ENCODE measurements at regions not wholly inside any gene's neighbourhood (a gene's known extent, or its start where the extent isn't known, plus 50 kb on each side); places are given as distances from the start of the nearest gene placed in this dataset.

- Histone ChIP-seq H3K4me3 (replicated peaks in 1 of 3; ENCODE audit: insufficient read depth in 1 of 3, low read depth in 1 of 3, low read length in 3 of 3) (no peak overlapping the region), H3K27ac (ENCODE audit: insufficient read depth, low read depth, low read length) (no peak overlapping the region), H3K36me3 (ENCODE audit: control insufficient read depth in 2 of 2, extremely low read depth in 1 of 2, insufficient read depth in 2 of 2, low read length in 2 of 2) (no peaks in the 10 kb centered on the region), H4K20me1 (replicated peaks; ENCODE audit: control insufficient read depth, extremely low read depth, insufficient read depth, low read length) (no peaks in the 10 kb centered on the region), H2AFZ (ENCODE audit: low read depth, low read length) (no peak overlapping the region), H3K27me3 (ENCODE audit: control insufficient read depth in 2 of 2, insufficient read depth in 2 of 2, low read length in 2 of 2) (no peaks in the 10 kb centered on the region), H3K9me3 (replicated peaks; ENCODE audit: control insufficient read depth, insufficient read depth, low read length) (no peaks in the 10 kb centered on the region), H3K79me2 (ENCODE audit: control insufficient read depth, insufficient read depth, low read length) (no peaks in the 10 kb centered on the region), H3K4me2 (ENCODE audit: insufficient read depth, low read length) (no peak overlapping the region), H3K4me1 (ENCODE audit: control insufficient read depth, extremely low read depth, insufficient read depth, low read length) (no peaks in the 10 kb centered on the region), H3K9me1 (replicated peaks; ENCODE audit: control insufficient read depth, extremely low read depth, insufficient read depth, low read length) (no peaks in the 10 kb centered on the region), H3K9ac (replicated peaks; ENCODE audit: extremely low read depth, insufficient read depth, low read length) (no peak overlapping the region)
- TF ChIP-seq POLR2A (IDR thresholded peaks at IDR 0.05; ENCODE audit: low read depth, low read length) (no peak), FOS (IDR thresholded peaks at IDR 0.05; ENCODE audit: borderline replicate concordance, insufficient read depth, low read length) (no peak), JUN (IDR thresholded peaks at IDR 0.05; ENCODE audit: borderline replicate concordance, insufficient read depth, insufficient read length, low read depth) (no peak), MAX (IDR thresholded peaks at IDR 0.05; ENCODE audit: insufficient read depth, insufficient read length) (no peak), EZH2 (IDR thresholded peaks at IDR 0.05; ENCODE audit: borderline replicate concordance, low read depth, low read length, severe bottlenecking) (no peak)
- FAIRE-seq (no peak), DNase-seq (ENCODE audit: low read depth, low spot score) (no peak)
- intact Hi-C loops (cut with micrococcal nuclease) (no loop called here), dilution Hi-C loops (cut with MboI; ENCODE audit: extremely low pct_ligation_motif_present, low sequenced_read_pairs) (no loop called here)
- CTCF ChIA-PET, result no interaction called here
- BruUV-seq (replicated peaks), result no TSS peak
- POLR2A ChIA-PET, result no interaction called here
These were observed 97.3 kb upstream of the GCFC2 start for GRCh38 chr2:75807992-75808391.

- no peak for FAIRE-seq
- TF ChIP-seq EZH2 (IDR thresholded peaks at IDR 0.05; ENCODE audit: borderline replicate concordance, low read depth, low read length, severe bottlenecking) (no peak), POLR2AphosphoS5 (IDR thresholded peaks at IDR 0.05; ENCODE audit: insufficient read depth, low read depth, low read length) (no peak), JUN (IDR thresholded peaks at IDR 0.05; ENCODE audit: borderline replicate concordance, insufficient read depth, insufficient read length, low read depth) (no peak), MAX (IDR thresholded peaks at IDR 0.05; ENCODE audit: insufficient read depth, insufficient read length) (no peak), FOS (IDR thresholded peaks at IDR 0.05; ENCODE audit: borderline replicate concordance, insufficient read depth, low read length) (no peak), GATA2 (IDR thresholded peaks at IDR 0.05; ENCODE audit: insufficient read depth, insufficient read length, low read depth, low read length) (no peak), MYC (IDR thresholded peaks at IDR 0.05; ENCODE audit: low read depth, low read length) (no peak), POLR2A (IDR thresholded peaks at IDR 0.05; ENCODE audit: low read depth, low read length) (no peak)
- TF ChIP-seq, protein P1, sequence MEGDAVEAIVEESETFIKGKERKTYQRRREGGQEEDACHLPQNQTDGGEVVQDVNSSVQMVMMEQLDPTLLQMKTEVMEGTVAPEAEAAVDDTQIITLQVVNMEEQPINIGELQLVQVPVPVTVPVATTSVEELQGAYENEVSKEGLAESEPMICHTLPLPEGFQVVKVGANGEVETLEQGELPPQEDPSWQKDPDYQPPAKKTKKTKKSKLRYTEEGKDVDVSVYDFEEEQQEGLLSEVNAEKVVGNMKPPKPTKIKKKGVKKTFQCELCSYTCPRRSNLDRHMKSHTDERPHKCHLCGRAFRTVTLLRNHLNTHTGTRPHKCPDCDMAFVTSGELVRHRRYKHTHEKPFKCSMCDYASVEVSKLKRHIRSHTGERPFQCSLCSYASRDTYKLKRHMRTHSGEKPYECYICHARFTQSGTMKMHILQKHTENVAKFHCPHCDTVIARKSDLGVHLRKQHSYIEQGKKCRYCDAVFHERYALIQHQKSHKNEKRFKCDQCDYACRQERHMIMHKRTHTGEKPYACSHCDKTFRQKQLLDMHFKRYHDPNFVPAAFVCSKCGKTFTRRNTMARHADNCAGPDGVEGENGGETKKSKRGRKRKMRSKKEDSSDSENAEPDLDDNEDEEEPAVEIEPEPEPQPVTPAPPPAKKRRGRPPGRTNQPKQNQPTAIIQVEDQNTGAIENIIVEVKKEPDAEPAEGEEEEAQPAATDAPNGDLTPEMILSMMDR (IDR thresholded peaks at IDR 0.05; ENCODE audit: extremely low read depth in 1 of 2, insufficient read depth in 1 of 2, low read depth in 1 of 2, low read length in 2 of 2), result no peak
- H3K9me1 ChIP-seq (replicated peaks; ENCODE audit: control insufficient read depth, extremely low read depth, insufficient read depth, low read length), result no peaks in the 10 kb centered on the region
- H3K9me3 ChIP-seq (replicated peaks; ENCODE audit: control insufficient read depth, insufficient read depth, low read length), result no peaks in the 10 kb centered on the region
- intact Hi-C loops (cut with micrococcal nuclease) (no loop called here), dilution Hi-C loops (cut with MboI; ENCODE audit: extremely low pct_ligation_motif_present, low sequenced_read_pairs) (no loop called here)
- H3K4me2 ChIP-seq (ENCODE audit: insufficient read depth, low read length), result no peak overlapping the region
- peaks cover 2% of the 10 kb centered on the region for H4K20me1 ChIP-seq (replicated peaks; ENCODE audit: control insufficient read depth, extremely low read depth, insufficient read depth, low read length)
- H3K9ac ChIP-seq (replicated peaks; ENCODE audit: extremely low read depth, insufficient read depth, low read length), result no peak overlapping the region
- H3K27ac ChIP-seq (ENCODE audit: insufficient read depth, low read depth, low read length), result no peak overlapping the region
- H3K36me3 ChIP-seq (ENCODE audit: control insufficient read depth in 2 of 2, extremely low read depth in 1 of 2, insufficient read depth in 2 of 2, low read length in 2 of 2), result no peaks in the 10 kb centered on the region
- ChIA-PET POLR2A (no interaction called here), CTCF (no interaction called here)
- no peak overlapping the region for H2AFZ ChIP-seq (ENCODE audit: low read depth, low read length)
- no peaks in the 10 kb centered on the region for H3K4me1 ChIP-seq (ENCODE audit: control insufficient read depth, extremely low read depth, insufficient read depth, low read length)
- H3K4me3 ChIP-seq (replicated peaks in 1 of 3; ENCODE audit: insufficient read depth in 1 of 3, low read depth in 1 of 3, low read length in 3 of 3), result no peak overlapping the region
- no TSS peak for BruUV-seq (replicated peaks)
- no peak for DNase-seq (ENCODE audit: low read depth, low spot score)
- H3K27me3 ChIP-seq (ENCODE audit: control insufficient read depth in 2 of 2, insufficient read depth in 2 of 2, low read length in 2 of 2), result no peaks in the 10 kb centered on the region
- H3K79me2 ChIP-seq (ENCODE audit: control insufficient read depth, insufficient read depth, low read length), result no peaks in the 10 kb centered on the region
These were observed 90.7 kb upstream of the GCFC2 start for GRCh38 chr2:75801234-75801982.

All from endothelial cell of umbilical vein (primary cell).